Endothelial cell of umbilical vein (primary cell): ENCODE measurements at regions not wholly inside any gene's neighbourhood (a gene's known extent, or its start where the extent isn't known, plus 50 kb on each side); places are given as distances from the start of the nearest gene placed in this dataset.
A peak's percentile ranks its signal among the peaks of the same experiment; 100 is the strongest.

Experiments
- BruUV-seq: library from RNA; stranded (reverse); fragments of 400-500 nt; replicated peaks from 2 replicates; lab custom pipeline; 2021; lab: Mats Ljungman, UMichigan
- CTCF ChIA-PET: fragments of 300-600, 350-600 bp; sonication (Branson Sonifier 250); formaldehyde crosslinking; loops from one replicate; lab custom pipeline; 2021; ENCODE audit warnings: antibody characterized with exemption, inconsistent platforms; lab: Charles Lee
- POLR2A ChIA-PET: fragments of 300-600, 350-600 bp; sonication (Branson Sonifier 250); formaldehyde crosslinking; loops from one replicate; lab custom pipeline; 2021; ENCODE audit warnings: antibody characterized with exemption, inconsistent platforms; lab: Charles Lee
- DNase-seq: peaks from one replicate; pipeline ENCODE4 v3.0.0-alpha.2; 2011; ENCODE audit warnings: low read depth, low spot score
- FAIRE-seq: peaks from 2 replicates; lab custom pipeline; 2011; peaks lifted over from hg19 to GRCh38; lab: Jason Lieb, UNC
- H2AFZ ChIP-seq: 2 replicates; pipeline ENCODE4 v1.6.0; 2012; ENCODE audit warnings: low read depth, low read length, control low read depth, inconsistent platforms
- H3K27ac ChIP-seq: 2 replicates; pipeline ENCODE4 v1.5.1; 2011; ENCODE audit warnings: low read depth, mild to moderate bottlenecking, control low read depth, low read length, moderate library complexity; ENCODE audit not compliant: insufficient read depth
- H3K27me3 ChIP-seq, 2 experiments: 2 replicates each; pipeline versions ENCODE4 v1.6.0 to v1.6.1; 2011; ENCODE audit warnings: low read length in 2 of 2, mixed read lengths in 1 of 2; ENCODE audit not compliant: control insufficient read depth in 2 of 2, insufficient read depth in 2 of 2
- H3K36me3 ChIP-seq, 2 experiments: 2 replicates in 1 of 2; 3 replicates in 1 of 2; pipeline ENCODE4 v1.5.1; 2011; ENCODE audit warnings: low read length in 2 of 2, mild to moderate bottlenecking in 1 of 2, moderate library complexity in 1 of 2; ENCODE audit not compliant: control insufficient read depth in 2 of 2, insufficient read depth in 2 of 2; ENCODE audit errors: extremely low read depth in 1 of 2
- H3K4me1 ChIP-seq: 3 replicates; pipeline ENCODE4 v1.5.1; 2011; ENCODE audit warnings: mild to moderate bottlenecking, low read length; ENCODE audit not compliant: control insufficient read depth, insufficient read depth; ENCODE audit errors: extremely low read depth
- H3K4me2 ChIP-seq: 2 replicates; pipeline ENCODE4 v1.6.1; 2011; ENCODE audit warnings: low read length, control low read depth, mixed read lengths; ENCODE audit not compliant: insufficient read depth
- H3K4me3 ChIP-seq, 3 experiments: fragments of 200-600 bp in 1 of 3; sonication (generic), shearing (Covaris generic) in 1 of 3; replicated peaks in 1 of 3; 2 replicates each; pipeline ENCODE4 v1.5.1; 2011 to 2016; ENCODE audit warnings: control low read depth in 3 of 3, low read length in 3 of 3, mild to moderate bottlenecking in 2 of 3, inconsistent platforms in 1 of 3, low read depth in 1 of 3, moderate library complexity in 1 of 3; ENCODE audit not compliant: insufficient read depth in 1 of 3
- H3K79me2 ChIP-seq: 2 replicates; pipeline ENCODE4 v1.6.0; 2012; ENCODE audit warnings: low read length, inconsistent platforms; ENCODE audit not compliant: control insufficient read depth, insufficient read depth
- H3K9ac ChIP-seq: replicated peaks from 2 replicates; pipeline ENCODE3; 2011; ENCODE audit warnings: low read length, control low read depth; ENCODE audit not compliant: insufficient read depth; ENCODE audit errors: extremely low read depth
- H3K9me1 ChIP-seq: replicated peaks from 3 replicates; pipeline ENCODE4 v1.6.0; 2011; ENCODE audit warnings: mild to moderate bottlenecking, low read length; ENCODE audit not compliant: control insufficient read depth, insufficient read depth; ENCODE audit errors: extremely low read depth
- H3K9me3 ChIP-seq: replicated peaks from 2 replicates; pipeline ENCODE4 v1.5.1; 2012; ENCODE audit warnings: low read length, inconsistent platforms; ENCODE audit not compliant: control insufficient read depth, insufficient read depth
- H4K20me1 ChIP-seq: replicated peaks from 2 replicates; pipeline ENCODE3; 2011; ENCODE audit warnings: mild to moderate bottlenecking, low read length; ENCODE audit not compliant: control insufficient read depth, insufficient read depth; ENCODE audit errors: extremely low read depth
- FOS ChIP-seq: IDR thresholded peaks from 2 replicates; pipeline ENCODE4 v1.6.1; 2011; ENCODE audit warnings: mild to moderate bottlenecking, low read length, moderate library complexity, borderline replicate concordance; ENCODE audit not compliant: insufficient read depth
- GATA2 ChIP-seq: IDR thresholded peaks from 2 replicates; pipeline ENCODE4 v1.7.0; 2011; ENCODE audit warnings: low read depth, mild to moderate bottlenecking, moderate library complexity, mixed read lengths, low read length; ENCODE audit not compliant: insufficient read length, insufficient read depth
- MAX ChIP-seq: IDR thresholded peaks from 2 replicates; pipeline ENCODE4 v1.6.1; 2011; ENCODE audit not compliant: insufficient read depth, insufficient read length
- POLR2A ChIP-seq: IDR thresholded peaks from 2 replicates; pipeline ENCODE4 v1.6.1; 2012; ENCODE audit warnings: low read depth, mild to moderate bottlenecking, control low read depth, low read length
- POLR2AphosphoS5 ChIP-seq: IDR thresholded peaks from 2 replicates; pipeline ENCODE4 v1.6.1; 2012; ENCODE audit warnings: low read depth, mild to moderate bottlenecking, control low read depth, low read length, moderate library complexity; ENCODE audit not compliant: insufficient read depth
- dilution Hi-C: fragments of 300-500 bp; cut with MboI; formaldehyde crosslinking; loops from one replicate; pipeline ENCODE4 v1.15.0; 2019; ENCODE audit warnings: low sequenced_read_pairs; ENCODE audit not compliant: extremely low pct_ligation_motif_present
- intact Hi-C: fragments of 100-400 bp; cut with micrococcal nuclease; formaldehyde crosslinking; loops from one replicate; pipeline ENCODE4 v1.10.0; 2022

GRCh38 chr15:70165716-70166284, 68.1 kb upstream of the TLE3 start:
- ChIA-PET POLR2A (no interaction called here), CTCF (interaction anchor here (2.1 kb wide), 1 partner anchor 10 kb away, joined by 4 read pairs; no protein-coding TSS in a partner anchor)
- BruUV-seq = no TSS peak
- Histone ChIP-seq H4K20me1 (no peaks in the 10 kb centered on the region), H3K27me3 (peaks cover 0 to 3% of the 10 kb centered on the region in 2 experiments), H3K79me2 (no peaks in the 10 kb centered on the region), H3K4me2 (no peak overlapping the region), H3K9ac (no peak overlapping the region), H3K9me1 (no peaks in the 10 kb centered on the region), H3K9me3 (no peaks in the 10 kb centered on the region), H3K27ac (no peak overlapping the region), H3K36me3 (no peaks in the 10 kb centered on the region), H3K4me1 (no peaks in the 10 kb centered on the region), H2AFZ (no peak overlapping the region), H3K4me3 (no peak overlapping the region)
- dilution Hi-C loops (no loop called here), intact Hi-C loops (no loop called here)
- DNase-seq = peak; percentile 46
- TF ChIP-seq POLR2AphosphoS5 (no peak), MAX (no peak), FOS (no peak)
- FAIRE-seq = no peak

- intact Hi-C loops (no loop called here), dilution Hi-C loops (no loop called here)
- no peak overlapping the region for H2AFZ ChIP-seq
- H3K4me2 ChIP-seq = no peak overlapping the region
- ChIA-PET CTCF (interaction anchor here (1.2 to 2.1 kb wide), 2 partner anchors 9 to 25 kb away, joined by 3 to 4 read pairs; no protein-coding TSS in a partner anchor), POLR2A (no interaction called here)
- DNase-seq = no peak
- no peaks in the 10 kb centered on the region for H3K4me1 ChIP-seq
- no peak for FAIRE-seq
- no peak overlapping the region for H3K27ac ChIP-seq
- TF ChIP-seq FOS (no peak), POLR2A (no peak), POLR2AphosphoS5 (no peak), GATA2 (no peak)
- no peak overlapping the region for H3K4me3 ChIP-seq
- no TSS peak for BruUV-seq
- no peaks in the 10 kb centered on the region for H3K9me1 ChIP-seq
- no peaks in the 10 kb centered on the region for H3K79me2 ChIP-seq
- no peaks in the 10 kb centered on the region for H4K20me1 ChIP-seq
- H3K27me3 ChIP-seq = peaks cover 0 to 3% of the 10 kb centered on the region in 2 experiments
- H3K9ac ChIP-seq = no peak overlapping the region
- H3K9me3 ChIP-seq = no peaks in the 10 kb centered on the region
- no peaks in the 10 kb centered on the region for H3K36me3 ChIP-seq
Measured at GRCh38 chr15:70164910-70165715, 67.4 kb upstream of the TLE3 start.
